ENCODE measurements at regions not wholly inside any gene's neighbourhood (a gene's known extent, or its start where the extent isn't known, plus 50 kb on each side); places are given as distances from the start of the nearest gene placed in this dataset.

DNA sequence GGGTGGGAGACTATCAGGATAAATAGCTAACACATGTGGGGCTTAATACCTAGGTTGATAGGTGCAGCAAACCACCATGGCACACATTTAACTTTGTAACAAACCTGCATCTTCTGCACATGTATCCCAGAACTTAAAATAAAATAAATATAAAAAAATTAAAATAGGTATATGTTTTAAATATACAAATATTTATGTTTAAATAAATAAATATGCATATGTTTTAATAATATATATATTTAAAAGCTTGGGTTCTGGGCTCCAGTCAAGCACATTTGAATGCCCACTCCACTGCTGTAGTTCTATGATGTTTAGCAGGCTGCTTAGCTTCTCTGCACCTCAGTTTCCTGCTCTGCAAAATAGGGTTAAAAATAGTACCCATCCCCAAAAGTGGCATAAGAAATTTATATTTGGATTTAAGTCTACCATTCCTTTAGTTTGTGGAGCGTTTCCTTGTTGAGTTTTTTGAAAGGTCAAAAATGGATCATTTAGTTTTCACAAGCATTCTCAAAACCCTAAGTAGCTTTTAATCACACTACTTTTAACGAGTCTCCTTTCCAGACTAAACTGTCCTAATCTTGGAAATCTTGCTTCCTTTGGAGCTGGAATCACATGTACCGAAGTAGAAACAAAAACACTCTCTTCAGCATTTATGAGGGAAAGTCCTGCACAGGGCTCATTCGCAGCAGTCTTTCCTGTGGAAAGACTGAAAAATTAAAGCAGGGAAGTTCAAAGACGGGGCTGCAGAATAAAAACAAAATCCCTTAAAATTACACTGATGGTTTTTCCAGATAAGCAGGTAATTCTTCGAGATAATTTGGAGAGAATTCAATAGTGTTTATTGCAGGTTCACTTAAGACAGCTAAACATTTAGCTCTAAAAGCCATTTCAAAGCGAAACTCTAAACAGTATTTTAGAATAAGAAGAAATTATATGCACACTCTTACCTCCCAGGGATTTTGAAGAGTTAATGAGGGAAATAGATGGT lies 111.7 kb upstream of the LYZL1 start:
- no peak for DNase-seq (ENCODE audit: low read depth)
- H3K4me3 ChIP-seq (replicated peaks; ENCODE audit: low read depth, low read length) = no peak overlapping the region
- TF ChIP-seq, protein P1, sequence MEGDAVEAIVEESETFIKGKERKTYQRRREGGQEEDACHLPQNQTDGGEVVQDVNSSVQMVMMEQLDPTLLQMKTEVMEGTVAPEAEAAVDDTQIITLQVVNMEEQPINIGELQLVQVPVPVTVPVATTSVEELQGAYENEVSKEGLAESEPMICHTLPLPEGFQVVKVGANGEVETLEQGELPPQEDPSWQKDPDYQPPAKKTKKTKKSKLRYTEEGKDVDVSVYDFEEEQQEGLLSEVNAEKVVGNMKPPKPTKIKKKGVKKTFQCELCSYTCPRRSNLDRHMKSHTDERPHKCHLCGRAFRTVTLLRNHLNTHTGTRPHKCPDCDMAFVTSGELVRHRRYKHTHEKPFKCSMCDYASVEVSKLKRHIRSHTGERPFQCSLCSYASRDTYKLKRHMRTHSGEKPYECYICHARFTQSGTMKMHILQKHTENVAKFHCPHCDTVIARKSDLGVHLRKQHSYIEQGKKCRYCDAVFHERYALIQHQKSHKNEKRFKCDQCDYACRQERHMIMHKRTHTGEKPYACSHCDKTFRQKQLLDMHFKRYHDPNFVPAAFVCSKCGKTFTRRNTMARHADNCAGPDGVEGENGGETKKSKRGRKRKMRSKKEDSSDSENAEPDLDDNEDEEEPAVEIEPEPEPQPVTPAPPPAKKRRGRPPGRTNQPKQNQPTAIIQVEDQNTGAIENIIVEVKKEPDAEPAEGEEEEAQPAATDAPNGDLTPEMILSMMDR (IDR thresholded peaks at IDR 0.05; ENCODE audit: low read length, missing control alignments) = no peak

DNA sequence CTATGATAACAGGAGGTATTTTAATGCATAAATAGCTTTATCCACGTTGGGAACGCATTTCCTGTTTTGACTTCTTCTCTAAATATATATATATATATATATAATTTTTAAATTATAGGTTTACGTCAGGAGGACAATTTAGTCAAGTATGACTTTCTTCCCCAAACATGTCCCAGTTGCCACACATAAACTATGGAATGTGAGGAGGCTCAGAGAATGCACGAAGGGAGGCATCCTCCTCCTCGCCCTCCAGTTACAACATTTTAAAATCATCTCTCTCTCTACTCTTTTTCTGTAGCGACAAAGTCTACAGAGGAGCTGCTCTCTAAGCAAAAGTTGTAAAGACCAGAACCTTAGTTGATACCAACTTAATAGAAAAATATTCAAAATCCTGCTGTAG lies 106.9 kb upstream of the LYZL1 start:
- TF ChIP-seq, protein P1 (IDR thresholded peaks at IDR 0.05; ENCODE audit: low read length, missing control alignments) = no peak
- no peak for DNase-seq (ENCODE audit: low read depth)
- H3K4me3 ChIP-seq (replicated peaks; ENCODE audit: low read depth, low read length) = no peak overlapping the region

DNA sequence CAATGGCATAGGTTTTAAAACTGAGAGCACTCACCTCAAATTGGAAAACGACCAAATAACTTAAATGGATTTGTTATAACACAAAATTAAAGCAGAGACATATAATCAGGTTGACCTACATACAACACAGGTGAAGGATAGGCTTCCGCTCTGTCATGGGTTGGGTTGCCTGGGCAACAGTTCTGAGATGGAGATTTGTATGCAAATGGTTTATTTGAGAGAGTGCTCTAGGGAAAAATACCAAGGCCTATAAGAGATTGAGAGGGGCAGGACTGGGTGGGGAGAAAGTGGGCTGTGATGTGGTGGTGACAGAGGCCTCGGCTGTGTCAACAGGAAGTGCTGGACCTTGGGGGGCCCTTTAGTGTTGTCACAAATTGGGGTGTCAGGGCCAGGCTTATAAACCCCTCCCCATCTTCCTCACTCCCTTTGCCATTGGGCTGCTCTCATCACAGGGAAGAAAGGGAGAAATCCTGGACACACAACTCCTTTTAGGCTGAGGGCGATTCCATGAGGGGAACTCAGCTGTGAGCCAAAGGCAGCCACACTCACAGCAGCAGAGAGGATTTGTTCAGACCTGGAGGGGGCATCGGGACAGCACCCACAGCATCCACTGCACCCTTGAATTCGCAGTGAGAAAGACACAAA lies 105.4 kb upstream of the LYZL1 start:
- no peak for DNase-seq (ENCODE audit: low read depth)
- no peak overlapping the region for H3K4me3 ChIP-seq (replicated peaks; ENCODE audit: low read depth, low read length)
- TF ChIP-seq, protein P1 (IDR thresholded peaks at IDR 0.05; ENCODE audit: low read length, missing control alignments) = no peak

DNA sequence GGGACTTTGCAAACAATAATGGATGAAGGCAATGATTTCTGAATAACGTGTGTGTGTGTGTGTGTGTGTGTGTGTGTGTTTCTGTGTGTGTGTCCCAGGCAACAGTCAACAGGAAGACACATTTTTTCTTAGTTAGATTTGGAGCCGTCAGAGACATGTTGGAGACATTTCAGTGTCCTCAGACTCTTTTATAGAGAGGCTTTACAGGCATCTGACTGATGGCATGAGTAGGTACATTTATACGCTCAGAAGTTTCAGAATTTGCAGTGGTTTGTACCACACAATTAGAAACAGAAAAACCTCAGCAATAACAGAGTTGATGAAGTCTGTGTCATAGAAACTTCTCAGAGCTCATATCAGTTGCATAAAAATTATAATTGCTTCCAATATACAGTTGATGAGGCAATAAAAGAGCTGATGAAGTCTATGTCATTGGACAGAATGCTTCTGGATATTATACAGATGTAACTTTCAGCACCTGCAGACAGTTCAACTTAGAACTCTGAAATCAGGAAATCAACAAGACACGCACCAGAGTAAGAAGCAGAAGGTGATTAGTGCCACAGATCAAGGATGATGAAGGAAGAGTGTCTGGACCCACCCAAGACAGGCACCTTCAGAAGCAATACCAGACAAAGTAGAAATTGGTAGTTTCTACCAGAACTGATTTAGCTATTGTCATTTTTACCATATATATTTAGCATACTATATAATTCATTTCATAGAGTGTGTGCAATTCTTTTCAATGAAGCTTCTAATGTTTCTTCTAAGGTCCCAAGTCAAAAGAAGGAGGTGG lies 104.5 kb upstream of the LYZL1 start:
- no peak overlapping the region for H3K4me3 ChIP-seq (replicated peaks; ENCODE audit: low read depth, low read length)
- TF ChIP-seq, protein P1 (IDR thresholded peaks at IDR 0.05; ENCODE audit: low read length, missing control alignments) = no peak
- no peak for DNase-seq (ENCODE audit: low read depth)

GRCh38 chr10:29185050-29185449 lies 103.8 kb upstream of the LYZL1 start:
- DNase-seq (ENCODE audit: low read depth) = no peak
- TF ChIP-seq, protein P1 (IDR thresholded peaks at IDR 0.05; ENCODE audit: low read length, missing control alignments) = no peak
- H3K4me3 ChIP-seq (replicated peaks; ENCODE audit: low read depth, low read length) = no peak overlapping the region

- no peak overlapping the region for H3K4me3 ChIP-seq (replicated peaks; ENCODE audit: low read depth, low read length)
- TF ChIP-seq, protein P1 (IDR thresholded peaks at IDR 0.05; ENCODE audit: low read length, missing control alignments) = no peak
- no peak for DNase-seq (ENCODE audit: low read depth)
Observed at GRCh38 chr10:29186221-29186620, 102.6 kb upstream of the LYZL1 start.

Measured in fibroblast of pulmonary artery (primary cell).